ENCODE measurements at regions not wholly inside any gene's neighbourhood (a gene's known extent, or its start where the extent isn't known, plus 50 kb on each side); places are given as distances from the start of the nearest gene placed in this dataset.
"Not testable (repeated sequence)": the region's sequence is repeated elsewhere in the genome, so short reads cannot be mapped to it uniquely, and the experiment has no call there.

DNA sequence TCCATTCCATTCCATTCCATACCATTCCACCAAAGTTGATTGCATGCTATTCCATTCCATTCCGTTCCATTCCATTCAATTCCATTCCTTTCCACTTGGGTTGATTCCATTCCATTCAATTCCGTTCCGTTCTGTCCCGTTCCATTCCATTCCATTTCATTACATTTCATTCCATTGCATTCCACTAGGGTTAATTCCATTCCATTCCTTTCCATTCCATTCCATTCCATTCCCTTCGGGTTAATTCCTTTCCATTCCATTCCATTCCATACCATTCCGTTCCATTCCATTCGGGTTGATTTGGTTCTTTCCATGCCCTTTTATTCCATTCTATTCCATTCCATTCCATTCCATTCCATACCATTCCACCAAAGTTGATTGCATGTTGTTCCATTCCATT, 131.9 kb downstream of the CWH43 start:
- not testable (repeated sequence) for H3K4me1 Mint-ChIP-seq (ENCODE audit: unreplicated experiment); DNase-seq (ENCODE audit: extremely low spot score, unreplicated experiment); H3K27ac Mint-ChIP-seq (ENCODE audit: unreplicated experiment); H3K4me3 Mint-ChIP-seq (ENCODE audit: unreplicated experiment); H3K27me3 Mint-ChIP-seq (ENCODE audit: unreplicated experiment)
- Mint-ChIP-seq H3K9me3 (ENCODE audit: unreplicated experiment) (peaks cover 24% of the 10 kb centered on the region), H3K36me3 (ENCODE audit: unreplicated experiment) (peaks cover 11% of the 10 kb centered on the region)

DNA sequence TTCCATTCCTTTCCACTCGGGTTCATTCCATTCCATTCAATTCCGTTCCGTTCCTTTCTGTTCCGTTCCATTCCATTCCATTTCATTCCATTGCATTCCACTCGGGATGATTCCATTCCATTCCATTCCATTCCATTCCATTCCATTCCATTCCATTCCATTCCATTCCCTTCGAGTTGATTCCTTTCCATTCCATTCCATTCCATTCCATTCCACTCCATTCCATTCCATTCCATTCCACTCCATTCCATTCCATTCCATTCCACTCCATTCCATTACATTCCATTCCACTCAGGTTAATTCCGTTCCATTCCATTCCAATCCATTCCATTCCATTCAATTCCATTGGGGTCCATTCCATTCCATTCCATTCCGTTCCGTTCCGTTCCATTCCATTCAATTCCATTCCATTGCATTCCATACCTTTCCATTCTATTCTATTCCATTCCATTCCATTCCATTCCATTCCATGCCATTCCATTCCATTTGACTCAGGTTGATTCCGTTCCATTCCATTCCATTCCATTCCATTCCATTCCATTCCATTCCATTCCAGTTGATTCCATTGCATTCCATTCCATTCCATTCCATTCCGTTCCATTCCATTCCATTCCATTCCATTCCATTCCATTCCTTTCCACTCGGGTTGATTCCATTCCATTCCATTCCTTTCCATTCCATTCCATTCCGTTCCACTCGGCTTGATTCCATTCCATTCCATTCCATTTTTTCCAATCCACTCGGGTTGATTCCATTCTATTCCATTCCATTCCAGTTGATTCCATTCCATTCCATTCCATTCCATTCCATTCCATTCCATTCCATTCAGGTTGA, 132.5 kb downstream of the CWH43 start:
- not testable (repeated sequence) for H3K27me3 Mint-ChIP-seq (ENCODE audit: unreplicated experiment); H3K4me1 Mint-ChIP-seq (ENCODE audit: unreplicated experiment); H3K27ac Mint-ChIP-seq (ENCODE audit: unreplicated experiment); H3K4me3 Mint-ChIP-seq (ENCODE audit: unreplicated experiment)
- Mint-ChIP-seq H3K9me3 (ENCODE audit: unreplicated experiment) (peaks cover 24% of the 10 kb centered on the region), H3K36me3 (ENCODE audit: unreplicated experiment) (peaks cover 11% of the 10 kb centered on the region)
- DNase-seq (ENCODE audit: extremely low spot score, unreplicated experiment), result peak; percentile 84

DNA sequence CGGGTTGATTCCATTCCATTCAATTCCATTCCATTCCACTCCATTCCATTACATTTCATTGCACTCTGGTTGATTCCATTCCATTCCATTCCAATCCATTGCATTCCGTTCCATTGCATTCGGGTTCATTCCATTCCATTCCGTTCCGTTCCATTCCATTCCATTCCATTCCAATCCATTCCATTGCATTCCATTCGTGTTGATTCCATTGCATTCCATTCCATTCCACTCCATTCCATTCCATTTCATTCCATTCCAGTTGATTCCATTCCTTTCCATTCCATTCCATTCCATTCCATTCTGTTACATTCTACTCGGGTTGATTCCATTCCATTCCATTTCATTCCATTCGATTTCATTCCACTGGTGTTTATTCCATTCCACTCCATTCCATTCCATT, 133.3 kb downstream of the CWH43 start:
- not testable (repeated sequence) for DNase-seq (ENCODE audit: extremely low spot score, unreplicated experiment); H3K27ac Mint-ChIP-seq (ENCODE audit: unreplicated experiment); H3K4me1 Mint-ChIP-seq (ENCODE audit: unreplicated experiment); H3K27me3 Mint-ChIP-seq (ENCODE audit: unreplicated experiment); H3K4me3 Mint-ChIP-seq (ENCODE audit: unreplicated experiment)
- Mint-ChIP-seq H3K9me3 (ENCODE audit: unreplicated experiment) (peaks cover 24% of the 10 kb centered on the region), H3K36me3 (ENCODE audit: unreplicated experiment) (peaks cover 11% of the 10 kb centered on the region)

DNA sequence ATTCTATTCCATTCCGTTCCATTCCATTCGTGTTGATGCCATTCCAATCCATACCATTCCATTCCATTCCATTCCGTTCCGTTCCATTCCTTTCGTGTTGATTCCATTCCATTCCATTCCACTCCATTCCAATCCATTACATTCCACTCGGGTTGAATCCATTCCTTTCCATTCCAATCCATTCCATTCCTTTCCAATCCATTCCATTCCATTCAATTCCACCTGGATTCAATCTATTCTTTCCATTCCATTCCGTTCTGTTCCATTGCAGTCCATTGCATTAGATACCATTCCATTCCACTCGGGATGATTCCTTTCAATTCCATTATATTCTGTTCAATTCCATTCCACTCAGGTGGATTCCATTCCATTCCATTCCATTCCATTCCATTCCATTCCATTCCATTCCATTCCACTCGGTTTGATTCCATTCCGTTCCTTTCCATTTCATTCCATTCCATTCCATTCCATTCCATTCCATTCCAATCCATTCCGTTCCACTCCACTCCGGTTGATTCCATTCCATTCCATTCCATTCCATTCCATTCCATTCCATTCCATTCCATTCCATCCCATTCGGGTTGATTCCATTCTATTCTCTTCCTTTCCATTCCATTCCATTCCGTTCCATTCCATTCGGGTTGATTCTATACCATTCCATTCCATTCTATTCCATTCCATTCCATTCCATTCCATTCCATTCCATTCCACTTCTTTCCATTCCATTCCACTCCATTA, 134.1 kb downstream of the CWH43 start:
- peaks cover 11% of the 10 kb centered on the region for H3K36me3 Mint-ChIP-seq (ENCODE audit: unreplicated experiment)
- H3K9me3 Mint-ChIP-seq (ENCODE audit: unreplicated experiment), result peaks cover 24% of the 10 kb centered on the region
- H3K27me3 Mint-ChIP-seq (ENCODE audit: unreplicated experiment); H3K27ac Mint-ChIP-seq (ENCODE audit: unreplicated experiment); H3K4me1 Mint-ChIP-seq (ENCODE audit: unreplicated experiment); H3K4me3 Mint-ChIP-seq (ENCODE audit: unreplicated experiment): not testable (repeated sequence)
- peak; percentile 83 for DNase-seq (ENCODE audit: extremely low spot score, unreplicated experiment)

DNA sequence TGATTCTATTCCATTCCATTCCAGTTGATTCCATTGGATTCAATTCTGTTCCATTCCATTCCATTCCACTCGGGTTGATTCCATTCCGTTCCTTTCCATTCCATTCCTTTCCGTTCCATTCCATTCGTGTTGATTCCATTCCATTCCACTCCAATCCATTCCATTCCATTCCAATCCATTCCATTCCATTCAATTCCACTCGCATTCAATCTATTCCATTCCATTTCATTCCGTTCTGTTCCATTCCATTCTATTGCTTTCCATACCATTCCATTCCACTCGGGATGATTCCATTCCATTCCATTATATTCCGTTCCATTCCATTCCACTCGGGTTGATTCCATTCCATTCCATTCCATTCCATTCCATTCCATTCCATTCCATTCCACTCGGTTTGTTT, 134.7 kb downstream of the CWH43 start:
- H3K4me1 Mint-ChIP-seq (ENCODE audit: unreplicated experiment), result not testable (repeated sequence)

DNA sequence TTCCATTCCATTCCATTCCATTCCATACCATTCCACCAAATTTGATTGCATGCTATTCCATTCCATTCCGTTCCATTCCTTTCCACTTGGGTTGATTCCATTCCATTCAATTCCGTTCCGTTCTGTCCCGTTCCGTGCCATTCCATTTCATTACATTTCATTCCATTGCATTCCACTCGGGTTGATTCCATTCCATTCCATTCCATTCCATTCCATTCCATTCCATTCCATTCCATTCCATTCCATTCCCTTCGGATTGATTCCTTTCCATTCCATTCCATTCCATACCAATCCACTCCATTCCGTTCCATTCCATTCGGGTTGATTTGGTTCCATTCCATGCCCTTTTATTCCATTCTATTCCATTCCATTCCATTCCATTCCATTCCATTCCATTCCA, 140.4 kb downstream of the CWH43 start:
- DNase-seq (ENCODE audit: extremely low spot score, unreplicated experiment); H3K4me3 Mint-ChIP-seq (ENCODE audit: unreplicated experiment); H3K27ac Mint-ChIP-seq (ENCODE audit: unreplicated experiment); H3K9me3 Mint-ChIP-seq (ENCODE audit: unreplicated experiment); H3K27me3 Mint-ChIP-seq (ENCODE audit: unreplicated experiment); H3K36me3 Mint-ChIP-seq (ENCODE audit: unreplicated experiment); H3K4me1 Mint-ChIP-seq (ENCODE audit: unreplicated experiment): not testable (repeated sequence)

More for the DNA sequence above, 134.7 kb downstream of the CWH43 start:
- Mint-ChIP-seq H3K36me3 (ENCODE audit: unreplicated experiment) (peaks cover 11% of the 10 kb centered on the region), H3K9me3 (ENCODE audit: unreplicated experiment) (peaks cover 24% of the 10 kb centered on the region)
- DNase-seq (ENCODE audit: extremely low spot score, unreplicated experiment), result peak; percentile 84
- not testable (repeated sequence) for H3K4me3 Mint-ChIP-seq (ENCODE audit: unreplicated experiment); H3K27ac Mint-ChIP-seq (ENCODE audit: unreplicated experiment); H3K27me3 Mint-ChIP-seq (ENCODE audit: unreplicated experiment)

DNA sequence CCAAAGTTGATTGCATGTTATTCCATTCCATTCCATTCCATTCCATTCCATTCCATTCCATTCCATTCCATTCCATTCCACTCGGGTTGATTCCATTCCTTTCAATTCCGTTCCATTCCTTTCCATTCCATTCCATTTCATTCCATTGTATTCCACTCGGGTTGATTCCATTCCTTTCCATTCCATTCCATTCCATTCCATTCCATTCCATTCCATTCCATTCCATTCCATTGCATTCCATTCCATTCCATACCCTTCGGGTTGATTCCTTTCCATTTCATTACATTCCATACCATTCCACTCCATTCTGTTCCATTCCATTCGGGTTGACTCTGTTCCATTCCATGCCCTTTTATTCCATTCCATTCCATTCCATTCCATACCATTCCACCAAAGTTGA, 140.8 kb downstream of the CWH43 start:
- not testable (repeated sequence) for H3K36me3 Mint-ChIP-seq (ENCODE audit: unreplicated experiment); H3K9me3 Mint-ChIP-seq (ENCODE audit: unreplicated experiment); H3K4me3 Mint-ChIP-seq (ENCODE audit: unreplicated experiment); DNase-seq (ENCODE audit: extremely low spot score, unreplicated experiment); H3K27me3 Mint-ChIP-seq (ENCODE audit: unreplicated experiment); H3K4me1 Mint-ChIP-seq (ENCODE audit: unreplicated experiment); H3K27ac Mint-ChIP-seq (ENCODE audit: unreplicated experiment)

DNA sequence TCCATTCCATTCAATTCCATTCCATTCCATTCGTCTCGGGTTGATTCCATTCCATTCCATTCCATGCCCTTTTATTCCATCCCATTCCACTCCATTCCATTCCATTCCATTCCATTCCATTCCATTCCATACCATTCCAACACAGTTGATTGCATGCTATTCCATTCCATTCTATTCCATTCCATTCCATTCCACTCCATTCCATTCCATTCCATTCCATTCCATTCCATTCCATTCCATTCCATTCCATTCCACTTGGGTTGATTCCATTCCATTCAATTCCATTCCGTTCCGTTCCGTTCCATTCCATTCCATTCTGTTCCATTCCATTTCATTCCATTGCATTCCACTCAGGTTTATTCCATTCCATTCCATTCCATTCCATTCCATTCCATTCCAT, 143.3 kb downstream of the CWH43 start:
- not testable (repeated sequence) for H3K4me1 Mint-ChIP-seq (ENCODE audit: unreplicated experiment); H3K27ac Mint-ChIP-seq (ENCODE audit: unreplicated experiment); H3K4me3 Mint-ChIP-seq (ENCODE audit: unreplicated experiment); H3K36me3 Mint-ChIP-seq (ENCODE audit: unreplicated experiment); H3K9me3 Mint-ChIP-seq (ENCODE audit: unreplicated experiment); DNase-seq (ENCODE audit: extremely low spot score, unreplicated experiment); H3K27me3 Mint-ChIP-seq (ENCODE audit: unreplicated experiment)

DNA sequence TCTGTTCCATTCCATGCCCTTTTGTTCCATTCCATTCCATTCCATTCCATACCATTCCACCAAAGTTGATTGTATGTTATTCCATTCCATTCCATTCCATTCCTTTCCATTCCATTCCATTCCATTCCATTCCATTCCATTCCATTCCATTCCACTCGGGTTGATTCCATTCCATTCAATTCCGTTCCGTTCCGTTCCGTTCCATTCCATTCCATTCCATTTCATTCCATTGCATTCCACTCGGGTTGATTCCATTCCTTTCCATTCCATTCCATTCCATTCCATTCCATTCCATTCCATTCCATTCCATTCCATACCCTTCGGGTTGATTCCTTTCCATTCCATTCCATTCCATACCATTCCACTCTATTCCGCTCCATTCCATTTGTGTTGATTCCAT, 143.8 kb downstream of the CWH43 start:
- H3K4me1 Mint-ChIP-seq (ENCODE audit: unreplicated experiment); H3K27me3 Mint-ChIP-seq (ENCODE audit: unreplicated experiment); H3K36me3 Mint-ChIP-seq (ENCODE audit: unreplicated experiment); H3K4me3 Mint-ChIP-seq (ENCODE audit: unreplicated experiment); H3K27ac Mint-ChIP-seq (ENCODE audit: unreplicated experiment); DNase-seq (ENCODE audit: extremely low spot score, unreplicated experiment); H3K9me3 Mint-ChIP-seq (ENCODE audit: unreplicated experiment): not testable (repeated sequence)

DNA sequence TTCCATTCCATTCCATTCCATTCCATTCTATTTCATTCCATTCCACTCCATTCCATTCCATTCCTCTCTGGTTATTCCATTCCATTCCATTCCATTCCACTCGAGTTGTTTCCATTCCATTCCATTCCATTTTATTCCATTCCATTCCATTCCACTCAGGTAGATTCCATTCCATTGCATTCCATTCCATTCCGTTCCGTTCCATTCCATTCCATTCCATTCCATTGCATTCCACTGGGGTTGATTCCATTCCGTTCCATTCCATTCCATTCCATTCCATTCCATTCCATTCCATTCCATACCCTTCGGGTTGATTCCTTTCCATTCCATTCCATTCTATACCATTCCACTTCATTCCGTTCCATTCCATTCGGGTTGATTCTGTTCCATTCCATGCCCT, 144.6 kb downstream of the CWH43 start:
- not testable (repeated sequence) for H3K27me3 Mint-ChIP-seq (ENCODE audit: unreplicated experiment); H3K27ac Mint-ChIP-seq (ENCODE audit: unreplicated experiment); H3K4me1 Mint-ChIP-seq (ENCODE audit: unreplicated experiment); DNase-seq (ENCODE audit: extremely low spot score, unreplicated experiment); H3K9me3 Mint-ChIP-seq (ENCODE audit: unreplicated experiment); H3K36me3 Mint-ChIP-seq (ENCODE audit: unreplicated experiment); H3K4me3 Mint-ChIP-seq (ENCODE audit: unreplicated experiment)

DNA sequence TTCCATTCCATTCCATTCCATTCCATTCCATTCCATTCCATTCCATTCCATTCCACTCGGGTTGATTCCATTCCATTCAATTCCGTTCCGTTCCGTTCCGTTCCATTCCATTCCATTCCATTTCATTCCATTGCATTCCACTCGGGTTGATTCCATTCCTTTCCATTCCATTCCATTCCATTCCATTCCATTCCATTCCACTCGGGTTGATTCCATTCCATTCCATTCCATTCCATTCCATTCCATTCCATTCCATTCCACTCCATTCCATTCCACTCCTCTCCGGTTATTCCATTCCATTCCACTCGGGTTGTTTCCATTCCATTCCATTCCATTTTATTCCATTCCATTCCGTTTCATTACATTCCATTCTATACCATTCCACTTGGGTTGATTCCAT, 151.0 kb downstream of the CWH43 start:
- H3K4me1 Mint-ChIP-seq (ENCODE audit: unreplicated experiment); H3K4me3 Mint-ChIP-seq (ENCODE audit: unreplicated experiment); DNase-seq (ENCODE audit: extremely low spot score, unreplicated experiment); H3K27me3 Mint-ChIP-seq (ENCODE audit: unreplicated experiment); H3K27ac Mint-ChIP-seq (ENCODE audit: unreplicated experiment); H3K9me3 Mint-ChIP-seq (ENCODE audit: unreplicated experiment); H3K36me3 Mint-ChIP-seq (ENCODE audit: unreplicated experiment): not testable (repeated sequence)

DNA sequence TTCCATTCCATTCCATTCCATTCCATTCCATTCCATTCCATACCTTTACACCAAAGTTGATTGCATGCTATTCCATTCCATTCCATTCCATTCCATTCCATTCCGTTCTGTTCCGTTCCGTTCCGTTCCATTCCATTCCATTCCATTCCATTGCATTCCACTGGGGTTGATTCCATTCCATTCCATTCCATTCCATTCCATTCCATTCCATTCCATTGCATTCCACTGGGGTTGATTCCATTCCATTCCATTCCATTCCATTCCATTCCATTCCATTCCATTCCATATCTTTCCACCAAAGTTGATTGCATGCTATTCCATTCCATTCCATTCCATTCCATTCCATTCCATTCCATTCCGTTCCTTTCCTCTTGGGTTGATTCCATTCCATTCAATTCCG, 151.9 kb downstream of the CWH43 start:
- H3K9me3 Mint-ChIP-seq (ENCODE audit: unreplicated experiment); H3K27ac Mint-ChIP-seq (ENCODE audit: unreplicated experiment); H3K4me3 Mint-ChIP-seq (ENCODE audit: unreplicated experiment); DNase-seq (ENCODE audit: extremely low spot score, unreplicated experiment); H3K36me3 Mint-ChIP-seq (ENCODE audit: unreplicated experiment); H3K4me1 Mint-ChIP-seq (ENCODE audit: unreplicated experiment); H3K27me3 Mint-ChIP-seq (ENCODE audit: unreplicated experiment): not testable (repeated sequence)

Measured in osteocyte (in vitro differentiated cells).